Fibroblast of the aortic adventitia (primary cell): ENCODE measurements at regions not wholly inside any gene's neighbourhood (a gene's known extent, or its start where the extent isn't known, plus 50 kb on each side); places are given as distances from the start of the nearest gene placed in this dataset.

Experiments
- DNase-seq: peaks from one replicate; pipeline ENCODE4 v3.0.0-alpha.2; 2010; ENCODE audit warnings: low read depth
- H3K4me3 ChIP-seq: 2 replicates; pipeline ENCODE4 v1.5.1; 2011; ENCODE audit warnings: low read depth, mild to moderate bottlenecking, control low read depth, low read length, moderate library complexity
- CTCF ChIP-seq: IDR thresholded peaks from 2 replicates; pipeline ENCODE4 v1.5.1; 2011; ENCODE audit warnings: mild to moderate bottlenecking, low read length, control low read depth, inconsistent platforms; ENCODE audit not compliant: insufficient read depth

- TF ChIP-seq CTCF, result no peak
- H3K4me3 ChIP-seq, result no peak overlapping the region
- DNase-seq, result no peak
Observed at GRCh38 chr2:235229236-235229635, 264.6 kb upstream of the AGAP1 start.

GRCh38 chr2:235230821-235231601 lies 262.8 kb upstream of the AGAP1 start:
- TF ChIP-seq CTCF, result no peak
- DNase-seq, result peak; percentile 31

GRCh38 chr2:235232449-235233433 lies 261.1 kb upstream of the AGAP1 start:
- DNase-seq, result no peak
- TF ChIP-seq CTCF, result no peak
- no peak overlapping the region for H3K4me3 ChIP-seq

More at GRCh38 chr2:235230821-235231601, 262.8 kb upstream of the AGAP1 start:
- H3K4me3 ChIP-seq, result no peak overlapping the region

- H3K4me3 ChIP-seq, result no peak overlapping the region
- no peak for DNase-seq
- TF ChIP-seq CTCF, result no peak
Observed at GRCh38 chr2:235234736-235235135, 259.1 kb upstream of the AGAP1 start.

- no peak overlapping the region for H3K4me3 ChIP-seq
- DNase-seq, result no peak
- no peak for TF ChIP-seq CTCF
Observed at GRCh38 chr2:235235977-235236767, 257.7 kb upstream of the AGAP1 start.

GRCh38 chr2:235238537-235238936 lies 255.3 kb upstream of the AGAP1 start:
- H3K4me3 ChIP-seq, result no peak overlapping the region
- no peak for TF ChIP-seq CTCF
- peak; percentile 90 for DNase-seq
